IMR-90 (cell line): ENCODE measurements at regions not wholly inside any gene's neighbourhood (a gene's known extent, or its start where the extent isn't known, plus 50 kb on each side); places are given as distances from the start of the nearest gene placed in this dataset.

ENCODE experiments used
- CHD1 ChIP-seq: IDR thresholded peaks from 2 replicates; pipeline ENCODE4 v1.6.1; 2012; ENCODE audit warnings: low read depth, low read length, improper control_type of control experiment
- MAZ ChIP-seq: IDR thresholded peaks from 2 replicates; pipeline ENCODE4 v1.6.1; 2012; ENCODE audit warnings: low read depth, mild to moderate bottlenecking, low read length, improper control_type of control experiment, moderate library complexity, borderline replicate concordance
- NFE2L2 ChIP-seq: fragments of 150-350 bp; IDR thresholded peaks from 2 replicates; pipeline ENCODE4 v1.6.1; 2016; ENCODE audit warnings: low read depth, mild to moderate bottlenecking, low read length
- POLR2A ChIP-seq: IDR thresholded peaks from 2 replicates; pipeline ENCODE4 v1.6.1; 2012; ENCODE audit warnings: mild to moderate bottlenecking, low read depth, low read length
- RAD21 ChIP-seq: IDR thresholded peaks from 2 replicates; pipeline ENCODE4 v1.6.1; 2012; ENCODE audit warnings: low read length, improper control_type of control experiment
- RCOR1 ChIP-seq: IDR thresholded peaks from 2 replicates; pipeline ENCODE4 v1.6.1; 2012; ENCODE audit warnings: mild to moderate bottlenecking, low read length, improper control_type of control experiment; ENCODE audit not compliant: insufficient replicate concordance
- USF2 ChIP-seq: fragments of 150-350 bp; IDR thresholded peaks from 2 replicates; pipeline ENCODE4 v1.6.1; 2017; ENCODE audit warnings: mild to moderate bottlenecking, antibody characterized with exemption, low read length, low read depth
- TF ChIP-seq, protein P1 (sequence below): conservative IDR thresholded peaks from 2 replicates; pipeline ENCODE4 v1.5.1; 2012; ENCODE audit warnings: mild to moderate bottlenecking, low read depth, low read length, improper control_type of control experiment
- TF ChIP-seq, protein P2 (sequence below): fragments of 150-350 bp; IDR thresholded peaks from 2 replicates; pipeline ENCODE4 v1.6.1; 2016; ENCODE audit warnings: low read depth, mild to moderate bottlenecking, low read length, moderate library complexity, borderline replicate concordance

- TF ChIP-seq, protein P1, sequence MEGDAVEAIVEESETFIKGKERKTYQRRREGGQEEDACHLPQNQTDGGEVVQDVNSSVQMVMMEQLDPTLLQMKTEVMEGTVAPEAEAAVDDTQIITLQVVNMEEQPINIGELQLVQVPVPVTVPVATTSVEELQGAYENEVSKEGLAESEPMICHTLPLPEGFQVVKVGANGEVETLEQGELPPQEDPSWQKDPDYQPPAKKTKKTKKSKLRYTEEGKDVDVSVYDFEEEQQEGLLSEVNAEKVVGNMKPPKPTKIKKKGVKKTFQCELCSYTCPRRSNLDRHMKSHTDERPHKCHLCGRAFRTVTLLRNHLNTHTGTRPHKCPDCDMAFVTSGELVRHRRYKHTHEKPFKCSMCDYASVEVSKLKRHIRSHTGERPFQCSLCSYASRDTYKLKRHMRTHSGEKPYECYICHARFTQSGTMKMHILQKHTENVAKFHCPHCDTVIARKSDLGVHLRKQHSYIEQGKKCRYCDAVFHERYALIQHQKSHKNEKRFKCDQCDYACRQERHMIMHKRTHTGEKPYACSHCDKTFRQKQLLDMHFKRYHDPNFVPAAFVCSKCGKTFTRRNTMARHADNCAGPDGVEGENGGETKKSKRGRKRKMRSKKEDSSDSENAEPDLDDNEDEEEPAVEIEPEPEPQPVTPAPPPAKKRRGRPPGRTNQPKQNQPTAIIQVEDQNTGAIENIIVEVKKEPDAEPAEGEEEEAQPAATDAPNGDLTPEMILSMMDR, result no peak
- no peak for TF ChIP-seq CHD1
- no peak for TF ChIP-seq RCOR1
- TF ChIP-seq MAZ, result no peak
- no peak for TF ChIP-seq NFE2L2
- no peak for TF ChIP-seq POLR2A
- TF ChIP-seq USF2, result no peak
- no peak for TF ChIP-seq RAD21
- TF ChIP-seq, protein P2, sequence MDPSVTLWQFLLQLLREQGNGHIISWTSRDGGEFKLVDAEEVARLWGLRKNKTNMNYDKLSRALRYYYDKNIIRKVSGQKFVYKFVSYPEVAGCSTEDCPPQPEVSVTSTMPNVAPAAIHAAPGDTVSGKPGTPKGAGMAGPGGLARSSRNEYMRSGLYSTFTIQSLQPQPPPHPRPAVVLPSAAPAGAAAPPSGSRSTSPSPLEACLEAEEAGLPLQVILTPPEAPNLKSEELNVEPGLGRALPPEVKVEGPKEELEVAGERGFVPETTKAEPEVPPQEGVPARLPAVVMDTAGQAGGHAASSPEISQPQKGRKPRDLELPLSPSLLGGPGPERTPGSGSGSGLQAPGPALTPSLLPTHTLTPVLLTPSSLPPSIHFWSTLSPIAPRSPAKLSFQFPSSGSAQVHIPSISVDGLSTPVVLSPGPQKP, result no peak
Observed at GRCh38 chr2:107028661-107029060, 142.7 kb upstream of the ST6GAL2 start.
